Endothelial cell of umbilical vein (primary cell): ENCODE measurements at regions not wholly inside any gene's neighbourhood (a gene's known extent, or its start where the extent isn't known, plus 50 kb on each side); places are given as distances from the start of the nearest gene placed in this dataset.

Experiments used
- BruUV-seq: library from RNA; stranded (reverse); fragments of 400-500 nt; replicated peaks from 2 replicates; lab custom pipeline; 2021; lab: Mats Ljungman, UMichigan
- CTCF ChIA-PET: fragments of 300-600, 350-600 bp; sonication (Branson Sonifier 250); formaldehyde crosslinking; loops from one replicate; lab custom pipeline; 2021; ENCODE audit warnings: antibody characterized with exemption, inconsistent platforms; lab: Charles Lee
- POLR2A ChIA-PET: fragments of 300-600, 350-600 bp; sonication (Branson Sonifier 250); formaldehyde crosslinking; loops from one replicate; lab custom pipeline; 2021; ENCODE audit warnings: antibody characterized with exemption, inconsistent platforms; lab: Charles Lee
- DNase-seq: peaks from one replicate; pipeline ENCODE4 v3.0.0-alpha.2; 2011; ENCODE audit warnings: low read depth, low spot score
- FAIRE-seq: peaks from 2 replicates; lab custom pipeline; 2011; peaks lifted over from hg19 to GRCh38; lab: Jason Lieb, UNC
- H2AFZ ChIP-seq: 2 replicates; pipeline ENCODE4 v1.6.0; 2012; ENCODE audit warnings: low read depth, low read length, control low read depth, inconsistent platforms
- H3K27ac ChIP-seq: 2 replicates; pipeline ENCODE4 v1.5.1; 2011; ENCODE audit warnings: low read depth, mild to moderate bottlenecking, control low read depth, low read length, moderate library complexity; ENCODE audit not compliant: insufficient read depth
- H3K27me3 ChIP-seq, 2 experiments: 2 replicates each; pipeline versions ENCODE4 v1.6.0 to v1.6.1; 2011; ENCODE audit warnings: low read length in 2 of 2, mixed read lengths in 1 of 2; ENCODE audit not compliant: control insufficient read depth in 2 of 2, insufficient read depth in 2 of 2
- H3K36me3 ChIP-seq, 2 experiments: 2 replicates in 1 of 2; 3 replicates in 1 of 2; pipeline ENCODE4 v1.5.1; 2011; ENCODE audit warnings: low read length in 2 of 2, mild to moderate bottlenecking in 1 of 2, moderate library complexity in 1 of 2; ENCODE audit not compliant: control insufficient read depth in 2 of 2, insufficient read depth in 2 of 2; ENCODE audit errors: extremely low read depth in 1 of 2
- H3K4me1 ChIP-seq: 3 replicates; pipeline ENCODE4 v1.5.1; 2011; ENCODE audit warnings: mild to moderate bottlenecking, low read length; ENCODE audit not compliant: control insufficient read depth, insufficient read depth; ENCODE audit errors: extremely low read depth
- H3K4me2 ChIP-seq: 2 replicates; pipeline ENCODE4 v1.6.1; 2011; ENCODE audit warnings: low read length, control low read depth, mixed read lengths; ENCODE audit not compliant: insufficient read depth
- H3K4me3 ChIP-seq, 3 experiments: fragments of 200-600 bp in 1 of 3; sonication (generic), shearing (Covaris generic) in 1 of 3; replicated peaks in 1 of 3; 2 replicates each; pipeline ENCODE4 v1.5.1; 2011 to 2016; ENCODE audit warnings: control low read depth in 3 of 3, low read length in 3 of 3, mild to moderate bottlenecking in 2 of 3, inconsistent platforms in 1 of 3, low read depth in 1 of 3, moderate library complexity in 1 of 3; ENCODE audit not compliant: insufficient read depth in 1 of 3
- H3K79me2 ChIP-seq: 2 replicates; pipeline ENCODE4 v1.6.0; 2012; ENCODE audit warnings: low read length, inconsistent platforms; ENCODE audit not compliant: control insufficient read depth, insufficient read depth
- H3K9ac ChIP-seq: replicated peaks from 2 replicates; pipeline ENCODE3; 2011; ENCODE audit warnings: low read length, control low read depth; ENCODE audit not compliant: insufficient read depth; ENCODE audit errors: extremely low read depth
- H3K9me1 ChIP-seq: replicated peaks from 3 replicates; pipeline ENCODE4 v1.6.0; 2011; ENCODE audit warnings: mild to moderate bottlenecking, low read length; ENCODE audit not compliant: control insufficient read depth, insufficient read depth; ENCODE audit errors: extremely low read depth
- H3K9me3 ChIP-seq: replicated peaks from 2 replicates; pipeline ENCODE4 v1.5.1; 2012; ENCODE audit warnings: low read length, inconsistent platforms; ENCODE audit not compliant: control insufficient read depth, insufficient read depth
- H4K20me1 ChIP-seq: replicated peaks from 2 replicates; pipeline ENCODE3; 2011; ENCODE audit warnings: mild to moderate bottlenecking, low read length; ENCODE audit not compliant: control insufficient read depth, insufficient read depth; ENCODE audit errors: extremely low read depth
- EZH2 ChIP-seq: IDR thresholded peaks from 2 replicates; pipeline ENCODE4 v1.6.1; 2012; ENCODE audit warnings: borderline replicate concordance, low read depth, mild to moderate bottlenecking, moderate library complexity, low read length, inconsistent platforms; ENCODE audit not compliant: severe bottlenecking
- FOS ChIP-seq: IDR thresholded peaks from 2 replicates; pipeline ENCODE4 v1.6.1; 2011; ENCODE audit warnings: mild to moderate bottlenecking, low read length, moderate library complexity, borderline replicate concordance; ENCODE audit not compliant: insufficient read depth
- GATA2 ChIP-seq: IDR thresholded peaks from 2 replicates; pipeline ENCODE4 v1.7.0; 2011; ENCODE audit warnings: low read depth, mild to moderate bottlenecking, moderate library complexity, mixed read lengths, low read length; ENCODE audit not compliant: insufficient read length, insufficient read depth
- JUN ChIP-seq: IDR thresholded peaks from 2 replicates; pipeline ENCODE4 v1.6.1; 2011; ENCODE audit warnings: borderline replicate concordance, low read depth; ENCODE audit not compliant: insufficient read length, insufficient read depth
- MYC ChIP-seq: IDR thresholded peaks from one replicate; pipeline ENCODE4 v1.6.1; 2011; ENCODE audit warnings: mild to moderate bottlenecking, low read depth, low read length
- POLR2A ChIP-seq: IDR thresholded peaks from 2 replicates; pipeline ENCODE4 v1.6.1; 2012; ENCODE audit warnings: low read depth, mild to moderate bottlenecking, control low read depth, low read length
- POLR2AphosphoS5 ChIP-seq: IDR thresholded peaks from 2 replicates; pipeline ENCODE4 v1.6.1; 2012; ENCODE audit warnings: low read depth, mild to moderate bottlenecking, control low read depth, low read length, moderate library complexity; ENCODE audit not compliant: insufficient read depth
- dilution Hi-C: fragments of 300-500 bp; cut with MboI; formaldehyde crosslinking; loops from one replicate; pipeline ENCODE4 v1.15.0; 2019; ENCODE audit warnings: low sequenced_read_pairs; ENCODE audit not compliant: extremely low pct_ligation_motif_present
- intact Hi-C: fragments of 100-400 bp; cut with micrococcal nuclease; formaldehyde crosslinking; loops from one replicate; pipeline ENCODE4 v1.10.0; 2022
- TF ChIP-seq, protein P1 (sequence below): IDR thresholded peaks from 2 replicates; pipeline ENCODE4 v1.6.1; 2011; ENCODE audit not compliant: insufficient read depth, insufficient read length
- TF ChIP-seq, protein P2 (sequence below), 2 donors: IDR thresholded peaks; 1 replicate in 1 of 2; 2 replicates in 1 of 2; pipeline ENCODE4 v1.5.1; 2011; ENCODE audit warnings: low read length in 2 of 2, mild to moderate bottlenecking in 2 of 2, moderate library complexity in 2 of 2, control low read depth in 1 of 2, inconsistent platforms in 1 of 2, low read depth in 1 of 2; ENCODE audit not compliant: insufficient read depth in 1 of 2; ENCODE audit errors: extremely low read depth in 1 of 2

DNA sequence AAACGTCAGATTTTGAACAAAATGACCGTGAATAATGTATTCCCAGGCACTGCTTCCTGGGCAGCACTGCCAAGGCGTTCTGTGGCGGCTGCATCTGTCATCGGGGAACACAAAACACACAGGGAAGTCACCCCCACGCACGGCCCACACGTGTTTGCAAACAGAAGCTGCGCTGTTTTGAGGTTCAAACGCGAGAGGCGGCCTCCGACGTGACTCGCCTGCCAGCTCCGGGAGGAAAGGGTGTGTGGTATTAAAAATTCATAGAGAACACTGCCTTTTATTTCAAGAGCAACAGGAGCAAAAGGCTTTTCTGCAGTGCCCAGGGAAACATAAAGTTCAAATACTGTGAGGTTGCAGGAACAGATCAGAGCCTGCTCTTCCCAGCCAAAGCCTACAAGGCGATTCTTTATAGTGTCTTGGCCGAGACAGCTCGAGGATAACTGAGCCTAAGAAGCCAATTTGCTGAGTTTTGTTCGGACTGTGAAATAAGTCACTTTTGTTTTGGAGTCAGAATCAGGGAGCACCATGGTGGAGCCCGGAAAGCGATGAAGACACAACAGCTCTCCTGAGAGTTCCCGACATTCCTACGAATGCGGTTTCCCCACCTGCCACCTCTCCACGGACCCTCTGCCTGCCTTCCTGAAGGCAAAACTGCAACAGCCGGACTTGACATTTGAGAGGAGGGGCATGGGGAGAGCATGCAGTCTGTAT lies 115.3 kb upstream of the IRX2 start:
- Histone ChIP-seq H3K4me2 (no peak overlapping the region), H3K9ac (no peak overlapping the region), H2AFZ (no peak overlapping the region), H3K79me2 (no peaks in the 10 kb centered on the region), H3K4me3 (no peak overlapping the region), H3K27me3 (no peaks in the 10 kb centered on the region), H3K9me3 (peaks cover 10% of the 10 kb centered on the region), H3K27ac (no peak overlapping the region), H3K9me1 (no peaks in the 10 kb centered on the region), H4K20me1 (no peaks in the 10 kb centered on the region), H3K4me1 (no peaks in the 10 kb centered on the region), H3K36me3 (no peaks in the 10 kb centered on the region)
- DNase-seq (no peak), FAIRE-seq (no peak)
- BruUV-seq = no TSS peak
- intact Hi-C loops (no loop called here), dilution Hi-C loops (no loop called here)
- POLR2A ChIA-PET = no interaction called here
- CTCF ChIA-PET = no interaction called here
- no peak for TF ChIP-seq EZH2
- no peak for TF ChIP-seq GATA2
- TF ChIP-seq, protein P1, sequence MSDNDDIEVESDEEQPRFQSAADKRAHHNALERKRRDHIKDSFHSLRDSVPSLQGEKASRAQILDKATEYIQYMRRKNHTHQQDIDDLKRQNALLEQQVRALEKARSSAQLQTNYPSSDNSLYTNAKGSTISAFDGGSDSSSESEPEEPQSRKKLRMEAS = no peak
- TF ChIP-seq POLR2AphosphoS5 = no peak
- no peak for TF ChIP-seq POLR2A
- TF ChIP-seq, protein P2, sequence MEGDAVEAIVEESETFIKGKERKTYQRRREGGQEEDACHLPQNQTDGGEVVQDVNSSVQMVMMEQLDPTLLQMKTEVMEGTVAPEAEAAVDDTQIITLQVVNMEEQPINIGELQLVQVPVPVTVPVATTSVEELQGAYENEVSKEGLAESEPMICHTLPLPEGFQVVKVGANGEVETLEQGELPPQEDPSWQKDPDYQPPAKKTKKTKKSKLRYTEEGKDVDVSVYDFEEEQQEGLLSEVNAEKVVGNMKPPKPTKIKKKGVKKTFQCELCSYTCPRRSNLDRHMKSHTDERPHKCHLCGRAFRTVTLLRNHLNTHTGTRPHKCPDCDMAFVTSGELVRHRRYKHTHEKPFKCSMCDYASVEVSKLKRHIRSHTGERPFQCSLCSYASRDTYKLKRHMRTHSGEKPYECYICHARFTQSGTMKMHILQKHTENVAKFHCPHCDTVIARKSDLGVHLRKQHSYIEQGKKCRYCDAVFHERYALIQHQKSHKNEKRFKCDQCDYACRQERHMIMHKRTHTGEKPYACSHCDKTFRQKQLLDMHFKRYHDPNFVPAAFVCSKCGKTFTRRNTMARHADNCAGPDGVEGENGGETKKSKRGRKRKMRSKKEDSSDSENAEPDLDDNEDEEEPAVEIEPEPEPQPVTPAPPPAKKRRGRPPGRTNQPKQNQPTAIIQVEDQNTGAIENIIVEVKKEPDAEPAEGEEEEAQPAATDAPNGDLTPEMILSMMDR (IDR thresholded peaks at IDR 0.05; ENCODE audit: extremely low read depth in 1 of 2, insufficient read depth in 1 of 2, low read depth in 1 of 2, low read length in 2 of 2) = no peak
- no peak for TF ChIP-seq JUN
- no peak for TF ChIP-seq FOS
- no peak for TF ChIP-seq MYC
